Kidney tubule cell (primary cell): ENCODE measurements at regions not wholly inside any gene's neighbourhood (a gene's known extent, or its start where the extent isn't known, plus 50 kb on each side); places are given as distances from the start of the nearest gene placed in this dataset.
A peak's percentile ranks its signal among the peaks of the same experiment; 100 is the strongest.

Source experiments
- DNase-seq: peaks from one replicate; pipeline ENCODE4 v3.0.0-alpha.2; 2018; ENCODE audit warnings: low spot score

DNA sequence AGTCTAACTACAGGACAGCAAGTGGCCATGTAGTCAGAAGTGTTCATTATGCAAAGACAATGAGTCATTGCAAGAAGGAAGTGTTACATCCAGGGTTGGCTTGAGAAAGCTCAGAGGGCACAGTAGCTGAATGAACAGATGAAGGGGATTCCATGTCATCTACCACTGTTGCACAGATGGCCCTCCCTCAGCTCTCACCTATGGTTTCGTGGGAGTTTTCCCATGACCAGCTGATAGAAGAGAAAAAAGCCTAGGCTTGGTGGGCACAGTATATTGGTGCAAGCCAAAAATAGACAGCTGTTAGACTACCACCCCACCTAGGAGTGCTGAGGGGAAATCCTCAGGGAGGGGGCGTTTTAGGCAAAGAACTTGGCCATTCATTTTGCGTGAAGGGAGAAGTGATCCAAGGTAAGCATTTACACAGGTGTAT, 217.0 kb downstream of the DMRT2 start:
- DNase-seq = peak; percentile 37

DNA sequence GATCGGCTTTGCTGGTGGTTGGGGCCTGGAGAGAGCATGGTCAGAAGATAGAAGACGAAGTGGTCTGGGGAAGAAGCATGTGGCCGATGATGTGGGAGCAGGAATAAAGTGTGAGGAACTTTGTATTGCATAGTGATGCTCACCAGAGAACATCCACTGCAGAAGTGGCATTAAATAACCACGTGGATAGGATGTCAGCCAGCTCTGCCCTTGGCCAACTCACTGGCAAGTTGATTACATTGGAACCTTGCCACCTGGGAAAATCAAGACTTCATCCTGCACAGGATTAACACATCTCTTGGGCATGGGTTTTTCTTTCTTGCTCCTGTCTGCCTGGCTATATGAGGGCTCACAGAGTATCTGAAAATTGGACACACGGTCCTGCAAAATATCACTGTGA, 217.4 kb downstream of the DMRT2 start:
- DNase-seq = peak; percentile 14

DNA sequence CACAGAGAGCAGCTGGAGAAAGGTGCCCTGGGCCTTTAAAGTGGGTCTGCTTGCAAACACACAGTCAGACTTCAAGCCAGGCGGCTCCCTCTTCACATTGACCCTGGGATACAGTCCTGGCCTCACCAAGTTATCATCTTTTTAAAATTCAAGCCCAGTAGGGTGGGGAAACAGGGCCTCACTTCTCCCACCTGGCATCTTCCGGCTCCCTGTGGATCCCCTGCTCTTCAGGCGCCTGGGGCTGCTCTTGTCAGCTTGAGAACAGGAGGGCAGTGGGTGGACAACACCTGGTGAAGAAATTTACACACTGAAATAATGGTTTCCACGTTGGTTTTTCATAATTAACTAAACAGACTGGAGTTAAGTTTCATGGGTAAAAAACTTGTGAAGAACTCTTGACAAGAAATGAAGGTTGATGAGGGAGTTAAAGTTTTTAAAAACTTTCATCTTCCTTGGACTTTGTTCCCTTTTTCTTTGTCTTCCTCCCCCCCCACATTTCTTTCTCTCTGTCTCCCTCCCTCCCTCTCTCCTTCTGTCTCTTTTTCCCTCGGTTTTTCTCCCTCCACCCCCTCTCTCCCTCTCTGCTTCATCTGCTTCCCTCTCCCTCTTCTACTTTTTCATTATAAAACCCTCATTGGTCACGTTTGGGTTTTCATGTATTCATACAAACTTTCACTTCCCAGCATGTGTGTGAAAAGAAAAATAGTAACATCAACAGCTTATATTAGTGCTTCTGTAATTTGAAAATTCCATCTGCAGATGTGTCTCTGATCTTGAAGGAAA, 219.6 kb downstream of the DMRT2 start:
- DNase-seq = no peak

DNA sequence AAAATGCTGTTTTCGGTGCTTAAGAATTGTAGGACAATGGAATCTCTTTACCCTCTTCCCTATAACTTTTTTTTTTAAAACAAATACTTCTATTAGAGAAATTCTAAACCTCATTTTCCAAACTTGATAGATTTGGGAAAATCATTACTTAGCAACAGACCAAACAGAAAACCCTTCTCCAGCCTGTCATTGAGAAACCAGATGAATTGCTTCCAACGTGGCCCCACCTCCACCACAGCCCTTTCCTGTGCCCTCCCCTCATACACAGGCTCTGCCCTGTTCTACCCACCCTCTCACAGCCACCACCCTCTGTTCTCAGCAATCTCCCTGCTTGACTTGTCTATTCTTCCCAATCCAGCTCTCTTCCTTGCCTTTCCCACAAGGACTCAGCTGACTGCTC, 221.2 kb downstream of the DMRT2 start:
- no peak for DNase-seq

DNA sequence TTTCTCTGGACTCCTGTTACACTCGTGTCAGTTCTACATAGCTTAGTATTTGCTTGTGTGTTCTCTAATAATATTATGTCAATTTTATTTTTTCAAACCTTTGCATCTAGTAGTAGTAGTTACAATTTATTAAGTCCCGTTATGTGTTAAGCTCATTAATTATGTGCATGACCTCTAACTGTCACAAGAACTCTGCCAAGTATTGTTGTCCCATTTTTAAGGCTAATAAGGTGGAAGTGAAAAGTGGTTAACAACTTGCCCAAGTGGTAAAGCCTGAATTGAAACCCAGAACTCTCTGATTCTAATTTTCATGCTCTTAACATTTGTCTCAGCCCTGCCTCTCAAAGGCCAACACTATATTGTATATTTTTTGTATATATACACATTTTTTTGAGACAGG, 221.6 kb downstream of the DMRT2 start:
- DNase-seq = no peak

DNA sequence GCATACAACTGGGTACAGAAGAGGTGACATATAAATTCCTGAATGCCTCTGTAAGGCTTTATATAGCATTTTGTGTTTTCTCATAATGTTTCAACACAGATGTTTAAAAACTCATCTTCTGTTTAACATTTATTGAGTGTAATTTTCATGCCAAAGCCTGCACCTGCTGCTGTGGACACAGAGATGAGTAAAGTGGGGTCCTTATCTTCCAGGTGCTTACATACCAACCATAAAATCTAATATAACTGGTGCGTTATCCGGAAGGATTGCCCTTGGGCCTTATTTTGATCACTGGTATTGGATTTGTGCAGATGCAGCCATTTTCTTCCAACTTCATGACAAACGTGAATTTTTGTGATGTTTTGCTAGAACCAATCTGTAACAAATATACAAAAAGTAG, 222.3 kb downstream of the DMRT2 start:
- no peak for DNase-seq

DNA sequence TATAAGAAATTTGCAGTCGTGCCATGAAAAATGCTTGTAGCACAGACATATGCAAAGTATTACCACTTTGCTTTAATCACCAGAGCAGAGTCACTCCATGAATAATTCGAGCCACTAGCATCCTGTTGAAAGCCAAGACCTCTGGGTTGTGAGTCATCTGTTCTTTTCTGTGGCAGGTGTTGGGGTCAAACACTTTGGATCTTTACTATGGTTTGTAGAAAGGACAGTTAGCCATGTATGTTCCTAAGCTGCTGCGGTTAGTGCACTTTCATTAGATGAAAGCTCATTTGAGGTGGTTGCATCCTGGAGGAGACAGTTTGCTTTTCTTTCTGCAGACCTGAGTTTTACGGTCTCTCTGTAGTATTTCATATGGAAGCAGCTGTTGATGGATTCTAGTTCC, 223.7 kb downstream of the DMRT2 start:
- DNase-seq = peak; percentile 39

DNA sequence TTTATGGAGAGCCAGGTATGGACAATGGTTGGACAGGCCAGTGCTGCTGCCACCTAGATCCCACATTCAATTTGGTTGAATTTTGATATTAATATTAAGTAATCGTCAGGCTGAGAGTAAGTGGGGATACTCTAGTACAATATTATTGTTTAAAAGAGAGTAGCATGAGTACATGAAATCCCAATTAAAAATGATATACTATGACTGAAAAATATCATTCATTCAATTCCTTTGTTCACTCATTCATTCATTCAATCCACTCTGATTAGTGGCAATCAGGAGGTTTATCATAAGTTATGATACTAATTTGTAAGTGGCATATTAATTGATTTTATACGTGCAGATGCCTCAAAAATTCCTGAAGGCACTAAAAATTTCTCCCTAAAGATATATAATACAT, 224.2 kb downstream of the DMRT2 start:
- no peak for DNase-seq

DNA sequence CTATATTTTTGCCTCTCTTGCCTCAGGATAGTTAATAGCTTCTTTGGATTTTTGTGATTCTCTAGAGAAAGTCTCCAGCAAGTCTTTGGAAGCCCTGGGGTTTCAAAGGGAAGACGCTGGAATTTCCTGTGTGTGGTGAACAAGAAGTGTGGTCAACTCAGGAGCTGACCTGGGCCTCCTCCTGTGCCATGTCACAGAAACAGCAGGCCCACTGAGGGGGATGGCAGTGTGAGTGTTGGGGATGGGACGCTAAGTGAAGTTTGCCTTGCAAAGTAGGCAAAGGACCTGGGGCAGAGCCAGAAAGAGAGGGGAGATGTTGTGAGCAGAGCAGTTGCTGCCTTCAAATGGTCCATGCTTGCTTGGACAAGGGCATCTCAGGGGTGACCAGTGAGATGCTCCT, 226.3 kb downstream of the DMRT2 start:
- no peak for DNase-seq

DNA sequence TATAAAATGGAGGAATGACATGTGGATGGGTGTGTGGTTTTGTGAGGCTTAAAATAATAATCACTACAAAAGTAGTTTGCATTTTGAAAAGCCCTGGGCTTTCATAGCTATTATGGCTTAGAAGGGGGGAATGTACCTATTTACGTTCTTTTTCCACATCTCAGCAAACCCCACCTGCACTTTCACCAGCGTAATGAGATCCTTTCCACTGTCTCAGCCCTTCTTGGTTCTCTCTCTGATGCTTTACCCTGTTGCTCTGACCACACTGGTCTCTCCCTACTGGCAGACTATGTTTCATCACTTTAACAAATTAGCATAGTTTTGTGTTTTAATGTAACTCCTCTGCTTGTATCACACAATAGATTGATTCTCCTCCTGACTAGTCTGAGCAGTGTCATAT, 234.6 kb downstream of the DMRT2 start:
- no peak for DNase-seq

DNA sequence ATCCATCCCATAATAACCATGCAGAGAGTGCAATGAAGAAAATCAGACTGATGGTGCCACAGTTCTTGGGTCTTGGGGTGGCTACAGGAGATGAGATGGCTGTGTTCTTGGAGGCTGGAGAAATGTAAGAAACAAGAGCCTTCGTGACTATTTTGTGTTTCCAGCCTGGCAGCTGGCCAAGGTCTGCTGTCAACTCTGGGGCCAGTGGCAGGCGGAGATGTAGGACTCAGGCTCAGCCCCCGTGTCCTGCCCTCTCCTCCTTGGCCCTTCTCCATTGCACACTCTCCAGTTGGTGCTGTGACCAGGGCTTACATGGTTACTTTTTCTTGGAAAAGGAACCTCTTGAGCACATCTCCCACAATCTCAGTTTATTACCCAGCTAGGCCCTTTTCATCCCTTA, 235.4 kb downstream of the DMRT2 start:
- no peak for DNase-seq

DNA sequence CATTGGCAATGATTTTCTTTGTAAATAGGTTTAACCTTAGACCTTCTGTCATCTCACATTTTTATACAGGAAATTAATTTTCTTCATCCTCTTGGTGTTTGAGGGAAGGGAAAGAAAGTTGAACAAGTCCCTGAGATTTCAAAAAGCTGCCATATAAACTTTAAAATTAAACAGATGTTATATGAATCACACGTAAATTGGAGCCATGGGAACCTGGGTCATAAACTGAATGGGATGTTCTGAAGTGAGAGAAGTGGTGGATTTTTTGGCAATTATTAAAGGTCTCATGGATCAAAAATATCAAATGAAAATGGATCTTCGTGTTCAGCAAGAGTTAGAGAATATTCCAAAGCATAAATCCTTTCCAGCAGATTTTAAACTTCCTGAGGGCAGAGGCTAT, 242.2 kb downstream of the DMRT2 start:
- no peak for DNase-seq

DNA sequence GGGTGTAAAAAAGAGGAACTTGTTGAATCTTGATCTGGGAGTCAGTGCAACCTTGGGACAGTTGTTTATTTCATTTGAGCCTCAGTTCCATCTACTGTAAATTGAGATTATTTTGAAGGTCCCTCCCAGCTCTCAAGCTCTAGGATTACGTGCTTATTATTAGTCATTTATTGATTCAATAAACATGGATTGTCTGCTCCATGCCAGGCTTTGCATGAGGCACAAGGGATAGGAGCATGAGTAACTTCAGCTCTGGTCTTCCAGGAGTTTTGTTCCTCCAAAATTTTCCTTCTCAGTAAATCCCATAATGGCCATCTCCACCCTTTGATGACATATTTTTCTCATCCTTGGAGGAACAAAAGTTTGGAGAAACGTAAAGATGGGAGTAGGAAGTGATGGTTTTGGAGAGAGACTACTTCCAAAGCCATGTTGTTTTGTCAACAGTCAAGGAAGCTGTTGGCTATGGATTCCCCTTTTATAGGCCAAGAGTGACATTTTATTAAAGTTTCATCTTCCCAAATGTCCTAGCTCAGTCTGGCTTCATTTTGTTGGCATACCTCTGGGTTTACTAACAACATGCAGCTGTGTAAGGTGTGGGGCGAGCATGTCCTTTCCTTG, 244.6 kb downstream of the DMRT2 start:
- no peak for DNase-seq

DNA sequence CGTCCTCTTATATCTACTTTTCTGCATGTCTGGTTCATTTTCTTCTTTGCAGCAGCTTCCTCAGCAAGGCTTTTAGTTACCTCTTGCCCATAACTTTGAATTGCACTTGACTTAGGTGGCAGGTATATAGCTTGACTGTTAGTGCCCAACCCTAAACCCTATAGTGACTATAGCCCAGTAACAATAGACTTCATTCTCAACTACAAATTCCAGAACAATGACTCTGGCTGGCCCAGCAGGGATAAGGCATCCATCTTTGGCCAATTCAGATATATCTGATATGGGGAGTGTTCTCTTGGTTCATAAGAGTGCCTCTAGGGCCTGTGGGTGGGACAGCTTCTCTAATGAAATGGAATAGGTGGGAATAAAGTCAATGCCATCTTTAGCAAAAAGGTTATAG, 246.2 kb downstream of the DMRT2 start:
- no peak for DNase-seq

DNA sequence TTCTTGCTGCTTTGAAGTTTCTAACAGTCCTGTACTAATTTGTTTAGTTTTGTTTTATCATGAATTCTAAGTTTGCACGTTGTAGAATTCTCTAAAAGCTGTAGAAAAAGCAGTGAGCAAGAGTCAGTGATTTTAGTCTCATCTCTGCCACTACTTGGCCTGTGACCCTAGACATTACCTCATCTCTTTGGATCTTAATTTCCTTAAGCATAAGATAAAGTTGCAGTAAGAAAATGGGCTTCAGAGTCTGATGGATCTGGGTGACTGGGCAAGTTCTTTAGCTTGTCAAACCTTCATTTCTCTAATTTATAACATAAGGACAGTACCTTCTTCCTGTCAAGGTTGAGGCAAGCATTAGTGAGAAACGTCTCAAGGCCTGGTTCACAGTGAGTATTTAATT, 247.9 kb downstream of the DMRT2 start:
- peak; percentile 20 for DNase-seq

DNA sequence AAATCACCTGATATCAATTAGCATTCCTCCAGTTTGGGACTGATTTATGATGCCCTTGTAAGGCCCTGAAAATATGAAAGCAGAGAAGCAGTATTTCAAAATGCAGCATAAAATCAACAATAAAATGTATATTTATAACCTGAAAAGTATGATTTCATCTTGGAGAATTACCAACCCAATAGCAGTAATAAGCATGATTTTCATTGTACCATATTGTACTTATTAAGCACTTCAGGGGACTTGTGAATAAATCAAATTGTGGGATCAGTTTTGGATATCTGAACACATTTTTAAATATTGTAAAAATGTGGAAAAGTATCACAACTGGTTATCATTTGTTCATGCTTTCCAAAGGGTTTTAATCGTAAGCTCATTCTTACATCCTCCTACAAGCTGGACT, 250.8 kb downstream of the DMRT2 start:
- DNase-seq = no peak

DNA sequence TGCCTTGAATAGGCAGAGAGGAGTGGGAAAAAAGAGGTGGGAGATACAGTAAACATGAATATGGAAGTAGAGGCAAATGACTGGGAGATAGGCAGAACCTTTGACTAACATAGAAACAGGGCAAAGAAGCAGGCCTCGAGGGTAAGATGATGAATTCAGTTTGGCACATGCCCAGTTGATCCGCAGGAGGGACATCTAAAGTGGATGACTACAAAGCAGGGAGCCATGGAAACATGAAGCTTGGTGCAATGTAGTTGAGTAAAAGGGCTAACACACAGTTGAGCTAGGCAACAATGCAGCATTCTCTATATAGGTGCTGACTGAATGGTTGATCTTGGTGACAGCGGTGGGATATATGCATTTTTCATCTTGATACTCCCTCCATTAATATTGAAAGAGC, 253.8 kb downstream of the DMRT2 start:
- no peak for DNase-seq

DNA sequence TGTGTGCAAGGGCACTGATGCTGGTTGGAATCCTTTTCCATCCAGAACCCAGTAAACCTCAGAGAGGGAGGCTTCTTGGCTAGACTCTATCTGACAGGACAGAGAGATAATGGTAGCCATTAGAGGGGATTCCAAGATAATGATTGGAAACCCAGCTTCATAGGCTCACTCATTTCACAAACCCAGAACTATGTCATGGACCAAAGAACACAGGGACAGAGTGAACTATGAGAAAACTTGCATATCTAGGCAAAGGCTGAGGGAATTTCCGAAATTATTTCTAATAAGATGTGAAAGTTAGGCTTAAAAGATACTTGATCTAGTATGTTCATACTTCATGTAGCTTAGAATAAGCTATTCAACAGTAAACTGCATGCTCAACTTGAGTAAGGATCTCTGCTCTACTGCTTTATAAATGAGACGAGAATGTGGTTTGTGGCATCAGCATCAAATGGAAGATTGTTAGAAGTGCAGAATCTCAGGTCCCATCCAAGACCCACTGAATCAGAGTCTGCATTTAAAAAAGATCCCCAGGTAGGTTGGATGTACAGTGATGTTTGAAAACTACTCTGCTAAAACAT, 261.4 kb downstream of the DMRT2 start:
- no peak for DNase-seq

DNA sequence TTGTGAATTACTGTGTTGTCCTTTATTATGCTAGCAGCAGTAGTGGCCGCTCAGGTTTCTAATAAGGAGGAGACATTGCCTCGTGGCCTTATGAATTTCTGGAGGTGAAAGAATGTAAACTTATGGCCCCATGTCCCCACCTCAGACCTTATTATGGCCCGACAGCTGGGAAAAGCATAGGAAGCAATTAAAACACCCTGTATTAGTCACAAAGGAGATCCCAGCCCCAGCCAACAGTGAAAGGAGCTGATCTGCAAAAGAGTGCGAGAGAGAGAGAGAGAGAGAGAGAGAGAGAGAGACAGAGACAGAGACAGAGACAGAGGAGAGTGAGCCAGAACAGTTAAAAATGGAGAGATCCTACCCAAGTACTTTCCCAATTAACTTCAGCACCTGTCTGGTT, 269.3 kb downstream of the DMRT2 start:
- DNase-seq = no peak

DNA sequence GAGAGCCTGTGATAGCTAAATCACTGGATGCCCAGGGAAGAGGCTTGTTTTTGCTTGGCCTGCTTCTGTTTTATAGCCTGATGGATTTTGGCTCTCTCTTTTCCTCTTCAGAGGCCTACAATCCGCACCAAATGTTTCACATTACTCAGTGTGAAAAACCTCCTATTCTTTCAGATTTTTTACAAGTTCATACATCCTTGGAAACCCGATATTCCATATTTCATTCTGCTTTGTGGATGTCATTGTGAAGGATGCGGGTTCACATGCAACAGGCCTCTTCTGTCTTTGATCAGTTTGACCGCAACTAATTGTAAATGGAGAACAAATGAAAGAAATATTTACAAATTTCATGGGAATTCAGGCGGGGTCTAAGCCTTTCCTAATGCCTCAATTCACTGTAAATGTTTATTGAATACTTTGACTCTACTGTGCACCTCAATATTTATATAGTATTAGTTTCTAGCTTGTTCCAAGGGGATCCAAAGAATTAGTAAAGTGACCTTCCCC, 269.9 kb downstream of the DMRT2 start:
- no peak for DNase-seq

DNA sequence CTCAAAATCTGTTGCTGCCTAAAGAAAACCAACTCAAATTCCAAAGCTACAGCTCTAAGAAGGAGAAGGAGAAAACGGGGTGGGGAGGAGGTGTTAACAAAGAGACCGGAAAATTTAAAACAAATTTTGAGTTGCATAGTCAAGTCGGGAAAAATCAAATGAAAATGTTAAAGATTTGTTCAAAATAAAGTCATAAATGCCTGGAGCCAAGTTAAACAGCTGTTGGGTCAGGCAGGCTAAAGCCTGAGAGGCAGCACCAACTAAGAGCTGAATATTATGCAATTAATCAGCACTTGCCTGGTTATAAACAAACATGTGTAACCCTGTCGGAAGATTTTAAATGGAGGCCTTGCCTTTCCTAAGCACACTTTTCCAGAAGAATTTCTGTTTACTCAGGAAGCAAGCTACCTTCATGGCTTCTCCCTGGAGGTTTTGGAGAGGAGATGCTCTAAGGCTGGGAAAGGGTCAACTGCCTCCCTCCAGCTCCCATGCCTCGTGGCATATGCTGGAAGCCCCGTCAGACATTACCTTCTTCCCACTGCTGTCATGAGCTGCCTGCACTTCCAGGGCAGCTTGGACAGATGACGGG, 270.5 kb downstream of the DMRT2 start:
- DNase-seq = no peak

DNA sequence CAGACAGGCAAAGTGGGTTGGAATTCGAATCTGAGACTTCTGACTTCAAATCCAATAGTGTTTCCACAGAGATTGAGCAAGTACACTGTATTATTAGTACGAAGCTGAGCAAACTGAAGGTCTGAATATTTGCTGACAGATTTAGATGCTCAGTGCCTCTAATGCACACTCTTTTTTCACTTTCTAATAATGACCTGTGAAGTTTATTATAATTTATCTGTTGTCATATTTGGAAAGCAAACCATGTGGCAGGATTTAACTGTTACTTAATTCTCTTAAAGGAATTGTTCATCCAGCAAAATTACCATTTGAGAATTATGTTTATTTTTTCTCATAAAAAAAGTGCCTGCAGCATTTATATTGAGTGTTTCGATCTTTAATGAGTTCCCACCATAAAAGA, 277.3 kb downstream of the DMRT2 start:
- DNase-seq = no peak

DNA sequence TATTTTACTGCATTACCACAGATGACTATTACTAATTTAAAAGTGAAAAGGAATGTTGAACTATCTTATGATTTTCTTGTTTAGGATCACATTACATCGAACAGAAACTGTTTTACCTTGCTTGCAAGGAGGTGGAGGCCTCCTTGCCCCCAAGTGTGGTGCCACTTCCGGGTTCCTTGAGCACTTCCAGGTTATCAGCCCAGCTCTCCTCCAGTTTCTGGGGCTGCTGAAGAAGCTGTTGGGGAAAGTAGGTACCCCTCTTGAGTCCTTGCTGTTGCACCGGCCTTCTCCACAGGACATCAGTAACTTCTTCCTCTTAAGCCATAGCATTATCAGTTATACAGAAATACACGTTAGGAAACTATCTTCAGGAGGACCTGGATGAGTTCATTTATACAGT, 278.2 kb downstream of the DMRT2 start:
- DNase-seq = no peak
